Jurkat, Clone E6-1 (cell line): ENCODE measurements at regions not wholly inside any gene's neighbourhood (a gene's known extent, or its start where the extent isn't known, plus 50 kb on each side); places are given as distances from the start of the nearest gene placed in this dataset.

Experiments
- DNase-seq: peaks from one replicate; pipeline ENCODE4 v3.0.0-alpha.2; 2011; ENCODE audit warnings: low read depth, low spot score
- H3K4me3 ChIP-seq: 2 replicates; pipeline ENCODE4 v1.5.1; 2011; ENCODE audit warnings: mild to moderate bottlenecking, low read length, control low read depth, moderate library complexity

GRCh38 chr17:65477600-65477999 is 83.8 kb downstream of the AXIN2 start:
- DNase-seq = no peak
- H3K4me3 ChIP-seq = no peak overlapping the region

GRCh38 chr17:65474660-65475059 is 86.8 kb downstream of the AXIN2 start:
- no peak overlapping the region for H3K4me3 ChIP-seq
- no peak for DNase-seq

GRCh38 chr17:65473985-65474384 is 87.5 kb downstream of the AXIN2 start:
- no peak overlapping the region for H3K4me3 ChIP-seq
- no peak for DNase-seq

GRCh38 chr17:65473363-65473762 is 88.1 kb downstream of the AXIN2 start:
- DNase-seq = no peak
- H3K4me3 ChIP-seq = no peak overlapping the region

GRCh38 chr17:65472666-65473309 is 88.7 kb downstream of the AXIN2 start:
- DNase-seq = no peak
- no peak overlapping the region for H3K4me3 ChIP-seq

GRCh38 chr17:65470783-65471182 is 90.7 kb downstream of the AXIN2 start:
- DNase-seq = no peak

GRCh38 chr17:65468321-65468720 is 93.1 kb downstream of the AXIN2 start:
- no peak for DNase-seq
- no peak overlapping the region for H3K4me3 ChIP-seq

More at GRCh38 chr17:65470783-65471182, 90.7 kb downstream of the AXIN2 start:
- H3K4me3 ChIP-seq = no peak overlapping the region

GRCh38 chr17:65467156-65467555 is 94.3 kb downstream of the AXIN2 start:
- DNase-seq = no peak
- H3K4me3 ChIP-seq = no peak overlapping the region

GRCh38 chr17:65466547-65466946 is 94.9 kb downstream of the AXIN2 start:
- no peak for DNase-seq
- no peak overlapping the region for H3K4me3 ChIP-seq

GRCh38 chr17:65463242-65463641 is 98.2 kb downstream of the AXIN2 start:
- H3K4me3 ChIP-seq = no peak overlapping the region
- DNase-seq = no peak

- H3K4me3 ChIP-seq = no peak overlapping the region
Measured at GRCh38 chr17:65459677-65460347, 101.6 kb downstream of the AXIN2 start.

GRCh38 chr17:65457635-65458257 is 103.7 kb downstream of the AXIN2 start:
- no peak overlapping the region for H3K4me3 ChIP-seq
- no peak for DNase-seq

More at GRCh38 chr17:65459677-65460347, 101.6 kb downstream of the AXIN2 start:
- no peak for DNase-seq

GRCh38 chr17:65457183-65457582 is 104.3 kb downstream of the AXIN2 start:
- H3K4me3 ChIP-seq = no peak overlapping the region
- no peak for DNase-seq

GRCh38 chr17:65456368-65457151 is 104.9 kb downstream of the AXIN2 start:
- H3K4me3 ChIP-seq = no peak overlapping the region
- DNase-seq = no peak

- DNase-seq = no peak
- H3K4me3 ChIP-seq = no peak overlapping the region
Measured at GRCh38 chr17:65455972-65456343, 105.5 kb downstream of the AXIN2 start.

GRCh38 chr17:65455154-65455971 is 106.1 kb downstream of the AXIN2 start:
- DNase-seq = no peak
- H3K4me3 ChIP-seq = no peak overlapping the region

GRCh38 chr17:65453204-65453931 is 108.1 kb downstream of the AXIN2 start:
- DNase-seq = no peak
- H3K4me3 ChIP-seq = no peak overlapping the region

- DNase-seq = no peak
- no peak overlapping the region for H3K4me3 ChIP-seq
Measured at GRCh38 chr17:65449495-65449894, 112.0 kb downstream of the AXIN2 start.
